SK-N-SH (cell line): ENCODE measurements at regions not wholly inside any gene's neighbourhood (a gene's known extent, or its start where the extent isn't known, plus 50 kb on each side); places are given as distances from the start of the nearest gene placed in this dataset.
A peak's percentile ranks its signal among the peaks of the same experiment; 100 is the strongest.

Experiments
- CTCF ChIA-PET: fragments of 300-600, 350-600 bp; formaldehyde crosslinking; extraction: SDS; loops from one replicate; lab custom pipeline; 2021; lab: Yijun Ruan, JAX
- POLR2A ChIA-PET: fragments of 350-600 bp; sonication (Branson Sonifier 250); formaldehyde crosslinking; extraction: SDS; loops from one replicate; lab custom pipeline; 2020; ENCODE audit warnings: antibody characterized with exemption, inconsistent platforms; lab: Yijun Ruan, JAX
- DNase-seq: peaks from one replicate; pipeline ENCODE4 v3.0.0; 2012
- H2AFZ ChIP-seq: fragments of 200-600 bp; sonication (generic); 2 replicates; pipeline ENCODE4 v1.8.1; 2016; ENCODE audit warnings: antibody characterized with exemption, mild to moderate bottlenecking, low read depth
- H3F3A ChIP-seq: fragments of 200-600 bp; sonication (generic); replicated peaks from 2 replicates; pipeline ENCODE3; 2016; ENCODE audit warnings: antibody characterized with exemption, mild to moderate bottlenecking; ENCODE audit not compliant: insufficient read depth
- H3K27ac ChIP-seq, 2 experiments: fragments of 200-500 bp in 1 of 2; fragments of 200-600 bp in 1 of 2; sonication (Bioruptor generic) in 1 of 2; sonication (generic), shearing (Covaris generic) in 1 of 2; 2 replicates each; pipeline versions ENCODE4 v1.5.1 to v1.6.1; 2014 to 2016; ENCODE audit warnings: low read depth in 2 of 2, inconsistent platforms in 1 of 2, low read length in 1 of 2, mild to moderate bottlenecking in 1 of 2, mixed read lengths in 1 of 2
- H3K27me3 ChIP-seq: fragments of 200-600 bp; sonication (generic), shearing (Covaris generic); 2 replicates; pipeline ENCODE4 v1.6.1; 2016; ENCODE audit warnings: mixed run types; ENCODE audit not compliant: insufficient read depth
- H3K36me3 ChIP-seq, 2 experiments: fragments of 200-500 bp in 1 of 2; fragments of 200-600 bp in 1 of 2; sonication (Bioruptor generic) in 1 of 2; sonication (generic) in 1 of 2; replicated peaks in 1 of 2; 2 replicates each; pipeline versions ENCODE3 to v1.5.1; 2014 to 2016; ENCODE audit warnings: low read length in 1 of 2, mild to moderate bottlenecking in 1 of 2; ENCODE audit not compliant: insufficient read depth in 2 of 2, control insufficient read depth in 1 of 2
- H3K4me1 ChIP-seq, 2 experiments: fragments of 200-500 bp in 1 of 2; fragments of 200-600 bp in 1 of 2; sonication (Bioruptor generic) in 1 of 2; sonication (generic), shearing (Covaris generic) in 1 of 2; 2 replicates each; pipeline versions ENCODE4 v1.5.1 to v1.6.1; 2014 to 2016; ENCODE audit warnings: low read depth in 1 of 2, low read length in 1 of 2, mixed run types in 1 of 2; ENCODE audit not compliant: insufficient read depth in 2 of 2, control insufficient read depth in 1 of 2
- H3K4me2 ChIP-seq: fragments of 200-600 bp; sonication (generic), shearing (Covaris generic); 2 replicates; pipeline ENCODE4 v1.6.1; 2017; ENCODE audit warnings: mixed run types
- H3K4me3 ChIP-seq, 2 experiments: fragments of 200-500 bp in 1 of 2; fragments of 200-600 bp in 1 of 2; sonication (Bioruptor generic) in 1 of 2; sonication (generic), shearing (Covaris generic) in 1 of 2; 2 replicates each; pipeline versions ENCODE4 v1.5.1 to v1.8.1; 2014 to 2016; ENCODE audit warnings: low read depth in 2 of 2, inconsistent platforms in 1 of 2, low read length in 1 of 2, mild to moderate bottlenecking in 1 of 2, mixed read lengths in 1 of 2, moderate library complexity in 1 of 2
- H3K79me2 ChIP-seq: fragments of 200-600 bp; sonication (generic); 2 replicates; pipeline ENCODE4 v1.8.1; 2017; ENCODE audit warnings: mild to moderate bottlenecking; ENCODE audit not compliant: insufficient read depth
- H3K9ac ChIP-seq: fragments of 200-600 bp; sonication (generic); 2 replicates; pipeline ENCODE4 v1.6.1; 2017; ENCODE audit warnings: mixed run types
- H3K9me2 ChIP-seq: fragments of 200-600 bp; sonication (generic); 2 replicates; pipeline ENCODE4 v1.6.1; 2017; ENCODE audit warnings: mixed run types
- H3K9me3 ChIP-seq: fragments of 200-600 bp; sonication (generic); 2 replicates; pipeline ENCODE4 v1.6.1; 2017; ENCODE audit warnings: mixed run types, mild to moderate bottlenecking, moderate library complexity
- H4K20me1 ChIP-seq: fragments of 200-600 bp; sonication (generic); 2 replicates; pipeline ENCODE4 v1.6.1; 2017; ENCODE audit warnings: mild to moderate bottlenecking, mixed run types; ENCODE audit not compliant: insufficient read depth
- EP300 ChIP-seq, 2 experiments: IDR thresholded peaks; 2 replicates each; pipeline versions ENCODE4 v1.4.0 to v1.6.1; 2012; ENCODE audit warnings: borderline replicate concordance in 1 of 2, low read depth in 1 of 2, low read length in 1 of 2
- EZH2phosphoT487 ChIP-seq: fragments of 200-600 bp; sonication (generic); IDR thresholded peaks from 2 replicates; pipeline ENCODE4 v1.6.1; 2017; ENCODE audit warnings: low read depth, mixed run types, mild to moderate bottlenecking, antibody characterized with exemption, moderate library complexity, borderline replicate concordance
- FOSL2 ChIP-seq: IDR thresholded peaks from 2 replicates; pipeline ENCODE4 v1.4.0; 2012; ENCODE audit warnings: low read depth, mild to moderate bottlenecking, moderate library complexity, borderline replicate concordance
- FOXJ3 ChIP-seq: sonication (generic); formaldehyde crosslinking; IDR thresholded peaks from 2 replicates; pipeline ENCODE4 v1.5.1; 2020; ENCODE audit warnings: mild to moderate bottlenecking, missing genetic modification reagents
- JUND ChIP-seq: IDR thresholded peaks from 2 replicates; pipeline ENCODE4 v1.4.0; 2012
- RAD21 ChIP-seq: IDR thresholded peaks from 2 replicates; pipeline ENCODE4 v1.6.1; 2012; ENCODE audit warnings: mild to moderate bottlenecking, low read length
- RFX5 ChIP-seq: IDR thresholded peaks from 2 replicates; pipeline ENCODE4 v1.6.1; 2012; ENCODE audit warnings: mild to moderate bottlenecking, improper control_type of control experiment, low read length
- SIN3A ChIP-seq: IDR thresholded peaks from 2 replicates; pipeline ENCODE4 v1.6.1; 2012; ENCODE audit warnings: low read depth, mild to moderate bottlenecking, low read length, moderate library complexity, borderline replicate concordance
- TCF12 ChIP-seq: IDR thresholded peaks from 2 replicates; pipeline ENCODE4 v1.4.0; 2012
- WGBS: methylation state at CpG from one replicate; pipeline ENCODE4 v1.1.6; 2017; ENCODE audit warnings: low lambda C conversion rate; 5-methylcytosine and 5-hydroxymethylcytosine counted together
- TF ChIP-seq, protein P1 (sequence below): IDR thresholded peaks from 2 replicates; pipeline ENCODE4 v1.4.0; 2012; ENCODE audit warnings: low read depth, borderline replicate concordance
- TF ChIP-seq, protein P2 (sequence below): fragments of 200-600 bp; sonication (generic); IDR thresholded peaks from 2 replicates; pipeline ENCODE4 v1.6.1; 2017; ENCODE audit warnings: antibody characterized with exemption, mild to moderate bottlenecking, moderate library complexity
- TF ChIP-seq, protein P3 (sequence below): IDR thresholded peaks from 2 replicates; pipeline ENCODE4 v1.6.1; 2012; ENCODE audit warnings: mild to moderate bottlenecking, low read depth, low read length, moderate library complexity
- TF ChIP-seq, protein P4 (sequence below): IDR thresholded peaks from 2 replicates; pipeline ENCODE4 v1.4.0; 2012; ENCODE audit warnings: low read depth
- TF ChIP-seq, protein P5 (sequence below): IDR thresholded peaks from 2 replicates; pipeline ENCODE4 v1.4.0; 2012; ENCODE audit warnings: low read depth, borderline replicate concordance
- TF ChIP-seq, protein P6 (sequence below): IDR thresholded peaks from 2 replicates; pipeline ENCODE4; 2012

DNA sequence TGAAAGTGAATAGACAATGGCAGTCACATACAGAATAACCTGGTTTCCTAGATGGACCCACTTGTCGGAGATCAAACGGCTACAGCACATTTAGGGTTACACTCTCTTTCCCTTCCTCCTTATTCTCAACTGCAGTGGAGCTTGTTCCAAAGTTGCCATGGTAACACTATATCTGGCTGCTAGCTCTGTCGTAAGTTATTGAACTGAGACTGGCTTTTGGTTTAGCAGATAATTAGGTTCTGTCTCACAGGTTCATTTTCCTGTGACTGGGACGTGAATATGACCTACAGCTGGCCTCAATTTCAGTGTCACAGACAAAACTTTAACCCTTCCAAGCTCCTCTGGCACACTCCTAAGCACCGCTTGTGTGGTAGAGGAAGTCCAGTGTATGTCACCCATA, 875.8 kb downstream of the USP25 start (continued):
- TF ChIP-seq TCF12, result no peak
- TF ChIP-seq, protein P1, sequence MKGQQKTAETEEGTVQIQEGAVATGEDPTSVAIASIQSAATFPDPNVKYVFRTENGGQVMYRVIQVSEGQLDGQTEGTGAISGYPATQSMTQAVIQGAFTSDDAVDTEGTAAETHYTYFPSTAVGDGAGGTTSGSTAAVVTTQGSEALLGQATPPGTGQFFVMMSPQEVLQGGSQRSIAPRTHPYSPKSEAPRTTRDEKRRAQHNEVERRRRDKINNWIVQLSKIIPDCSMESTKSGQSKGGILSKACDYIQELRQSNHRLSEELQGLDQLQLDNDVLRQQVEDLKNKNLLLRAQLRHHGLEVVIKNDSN, result no peak
- TF ChIP-seq EP300 (IDR thresholded peaks at IDR 0.05; ENCODE audit: borderline replicate concordance in 1 of 2, low read depth in 1 of 2, low read length in 1 of 2), result peak in 1 of 2 experiments; percentile 61; a peak in 2 of 4 replicates
- TF ChIP-seq SIN3A, result no peak
- no peak for TF ChIP-seq FOSL2
- TF ChIP-seq EZH2phosphoT487, result no peak
- TF ChIP-seq, protein P2, sequence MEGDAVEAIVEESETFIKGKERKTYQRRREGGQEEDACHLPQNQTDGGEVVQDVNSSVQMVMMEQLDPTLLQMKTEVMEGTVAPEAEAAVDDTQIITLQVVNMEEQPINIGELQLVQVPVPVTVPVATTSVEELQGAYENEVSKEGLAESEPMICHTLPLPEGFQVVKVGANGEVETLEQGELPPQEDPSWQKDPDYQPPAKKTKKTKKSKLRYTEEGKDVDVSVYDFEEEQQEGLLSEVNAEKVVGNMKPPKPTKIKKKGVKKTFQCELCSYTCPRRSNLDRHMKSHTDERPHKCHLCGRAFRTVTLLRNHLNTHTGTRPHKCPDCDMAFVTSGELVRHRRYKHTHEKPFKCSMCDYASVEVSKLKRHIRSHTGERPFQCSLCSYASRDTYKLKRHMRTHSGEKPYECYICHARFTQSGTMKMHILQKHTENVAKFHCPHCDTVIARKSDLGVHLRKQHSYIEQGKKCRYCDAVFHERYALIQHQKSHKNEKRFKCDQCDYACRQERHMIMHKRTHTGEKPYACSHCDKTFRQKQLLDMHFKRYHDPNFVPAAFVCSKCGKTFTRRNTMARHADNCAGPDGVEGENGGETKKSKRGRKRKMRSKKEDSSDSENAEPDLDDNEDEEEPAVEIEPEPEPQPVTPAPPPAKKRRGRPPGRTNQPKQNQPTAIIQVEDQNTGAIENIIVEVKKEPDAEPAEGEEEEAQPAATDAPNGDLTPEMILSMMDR, result no peak
- TF ChIP-seq, protein P3, sequence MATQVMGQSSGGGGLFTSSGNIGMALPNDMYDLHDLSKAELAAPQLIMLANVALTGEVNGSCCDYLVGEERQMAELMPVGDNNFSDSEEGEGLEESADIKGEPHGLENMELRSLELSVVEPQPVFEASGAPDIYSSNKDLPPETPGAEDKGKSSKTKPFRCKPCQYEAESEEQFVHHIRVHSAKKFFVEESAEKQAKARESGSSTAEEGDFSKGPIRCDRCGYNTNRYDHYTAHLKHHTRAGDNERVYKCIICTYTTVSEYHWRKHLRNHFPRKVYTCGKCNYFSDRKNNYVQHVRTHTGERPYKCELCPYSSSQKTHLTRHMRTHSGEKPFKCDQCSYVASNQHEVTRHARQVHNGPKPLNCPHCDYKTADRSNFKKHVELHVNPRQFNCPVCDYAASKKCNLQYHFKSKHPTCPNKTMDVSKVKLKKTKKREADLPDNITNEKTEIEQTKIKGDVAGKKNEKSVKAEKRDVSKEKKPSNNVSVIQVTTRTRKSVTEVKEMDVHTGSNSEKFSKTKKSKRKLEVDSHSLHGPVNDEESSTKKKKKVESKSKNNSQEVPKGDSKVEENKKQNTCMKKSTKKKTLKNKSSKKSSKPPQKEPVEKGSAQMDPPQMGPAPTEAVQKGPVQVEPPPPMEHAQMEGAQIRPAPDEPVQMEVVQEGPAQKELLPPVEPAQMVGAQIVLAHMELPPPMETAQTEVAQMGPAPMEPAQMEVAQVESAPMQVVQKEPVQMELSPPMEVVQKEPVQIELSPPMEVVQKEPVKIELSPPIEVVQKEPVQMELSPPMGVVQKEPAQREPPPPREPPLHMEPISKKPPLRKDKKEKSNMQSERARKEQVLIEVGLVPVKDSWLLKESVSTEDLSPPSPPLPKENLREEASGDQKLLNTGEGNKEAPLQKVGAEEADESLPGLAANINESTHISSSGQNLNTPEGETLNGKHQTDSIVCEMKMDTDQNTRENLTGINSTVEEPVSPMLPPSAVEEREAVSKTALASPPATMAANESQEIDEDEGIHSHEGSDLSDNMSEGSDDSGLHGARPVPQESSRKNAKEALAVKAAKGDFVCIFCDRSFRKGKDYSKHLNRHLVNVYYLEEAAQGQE, result no peak
- TF ChIP-seq, protein P4, sequence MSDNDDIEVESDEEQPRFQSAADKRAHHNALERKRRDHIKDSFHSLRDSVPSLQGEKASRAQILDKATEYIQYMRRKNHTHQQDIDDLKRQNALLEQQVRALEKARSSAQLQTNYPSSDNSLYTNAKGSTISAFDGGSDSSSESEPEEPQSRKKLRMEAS, result no peak
- TF ChIP-seq, protein P5, sequence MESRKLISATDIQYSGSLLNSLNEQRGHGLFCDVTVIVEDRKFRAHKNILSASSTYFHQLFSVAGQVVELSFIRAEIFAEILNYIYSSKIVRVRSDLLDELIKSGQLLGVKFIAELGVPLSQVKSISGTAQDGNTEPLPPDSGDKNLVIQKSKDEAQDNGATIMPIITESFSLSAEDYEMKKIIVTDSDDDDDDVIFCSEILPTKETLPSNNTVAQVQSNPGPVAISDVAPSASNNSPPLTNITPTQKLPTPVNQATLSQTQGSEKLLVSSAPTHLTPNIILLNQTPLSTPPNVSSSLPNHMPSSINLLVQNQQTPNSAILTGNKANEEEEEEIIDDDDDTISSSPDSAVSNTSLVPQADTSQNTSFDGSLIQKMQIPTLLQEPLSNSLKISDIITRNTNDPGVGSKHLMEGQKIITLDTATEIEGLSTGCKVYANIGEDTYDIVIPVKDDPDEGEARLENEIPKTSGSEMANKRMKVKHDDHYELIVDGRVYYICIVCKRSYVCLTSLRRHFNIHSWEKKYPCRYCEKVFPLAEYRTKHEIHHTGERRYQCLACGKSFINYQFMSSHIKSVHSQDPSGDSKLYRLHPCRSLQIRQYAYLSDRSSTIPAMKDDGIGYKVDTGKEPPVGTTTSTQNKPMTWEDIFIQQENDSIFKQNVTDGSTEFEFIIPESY, result no peak

DNA sequence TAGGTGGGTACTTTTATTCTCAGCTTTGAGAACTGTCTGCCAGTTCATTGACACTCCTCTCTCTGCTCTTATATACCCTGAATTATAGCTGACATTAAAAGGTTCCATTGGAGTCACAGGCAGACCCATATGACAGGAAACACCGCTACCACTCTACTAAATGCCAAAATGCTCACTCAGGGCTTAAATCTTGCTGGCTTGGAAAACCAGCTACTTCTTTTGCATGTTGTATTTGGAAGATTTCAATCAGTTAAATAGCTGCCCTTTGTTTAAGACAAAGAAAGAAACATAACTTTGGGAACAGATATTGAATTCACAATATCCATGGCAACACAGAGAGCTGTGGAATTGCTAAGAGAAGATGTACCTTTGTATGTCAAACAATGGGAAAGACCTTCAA, 876.5 kb downstream of the USP25 start:
- Histone ChIP-seq H3K9ac (no peak overlapping the region), H4K20me1 (no peaks in the 10 kb centered on the region), H3F3A (no peaks in the 10 kb centered on the region), H2AFZ (no peak overlapping the region), H3K4me1 (peaks cover 0 to 6% of the 10 kb centered on the region in 2 experiments; a peak in 2 of 4 replicates), H3K27me3 (no peaks in the 10 kb centered on the region), H3K4me2 (no peak overlapping the region), H3K9me3 (no peaks in the 10 kb centered on the region), H3K36me3 (no peaks in the 10 kb centered on the region), H3K4me3 (no peak overlapping the region), H3K79me2 (no peaks in the 10 kb centered on the region), H3K27ac (peak overlapping the region in 1 of 2 experiments; percentile 47; a peak in 2 of 4 replicates), H3K9me2 (no peaks in the 10 kb centered on the region)
- no peak for DNase-seq
- 47% methylated on average over 1 of the region's 1 CpG for WGBS
- CTCF ChIA-PET, result interaction anchor here (0.9 to 1.1 kb wide), 2 partner anchors 14 to 17 kb away, joined by 3 to 4 read pairs; no protein-coding TSS in a partner anchor
- POLR2A ChIA-PET, result no interaction called here
- TF ChIP-seq RFX5 (no peak), TCF12 (no peak), FOXJ3 (CRISPR knock-in tag) (no peak), JUND (no peak), RAD21 (no peak)
- TF ChIP-seq, protein P2, result no peak
- TF ChIP-seq, protein P4, result no peak
- TF ChIP-seq, protein P5, result no peak
- TF ChIP-seq, protein P6, sequence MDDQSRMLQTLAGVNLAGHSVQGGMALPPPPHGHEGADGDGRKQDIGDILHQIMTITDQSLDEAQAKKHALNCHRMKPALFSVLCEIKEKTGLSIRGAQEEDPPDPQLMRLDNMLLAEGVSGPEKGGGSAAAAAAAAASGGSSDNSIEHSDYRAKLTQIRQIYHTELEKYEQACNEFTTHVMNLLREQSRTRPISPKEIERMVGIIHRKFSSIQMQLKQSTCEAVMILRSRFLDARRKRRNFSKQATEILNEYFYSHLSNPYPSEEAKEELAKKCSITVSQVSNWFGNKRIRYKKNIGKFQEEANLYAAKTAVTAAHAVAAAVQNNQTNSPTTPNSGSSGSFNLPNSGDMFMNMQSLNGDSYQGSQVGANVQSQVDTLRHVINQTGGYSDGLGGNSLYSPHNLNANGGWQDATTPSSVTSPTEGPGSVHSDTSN, result no peak
